ENCODE measurements at regions not wholly inside any gene's neighbourhood (a gene's known extent, or its start where the extent isn't known, plus 50 kb on each side); places are given as distances from the start of the nearest gene placed in this dataset.

DNA sequence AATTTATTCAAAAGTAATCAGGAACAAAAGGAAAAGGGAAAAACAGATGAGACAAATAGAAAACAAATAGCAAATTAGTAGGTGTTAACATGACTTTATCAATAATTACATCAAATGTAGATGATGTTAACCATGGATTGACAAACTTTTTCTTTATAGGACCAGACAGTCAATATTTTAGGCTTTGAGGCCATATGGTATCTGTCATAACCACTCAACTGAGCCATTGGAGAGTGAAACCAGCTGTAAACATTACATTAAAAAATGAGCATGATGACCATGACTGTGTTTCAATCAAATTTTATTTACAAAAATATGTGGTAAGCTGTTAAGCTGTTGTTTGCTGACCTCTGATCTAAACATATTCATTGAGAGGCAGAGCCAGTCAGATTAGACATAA lies 118.5 kb upstream of the NWD2 start:
- DNase-seq = no peak

DNA sequence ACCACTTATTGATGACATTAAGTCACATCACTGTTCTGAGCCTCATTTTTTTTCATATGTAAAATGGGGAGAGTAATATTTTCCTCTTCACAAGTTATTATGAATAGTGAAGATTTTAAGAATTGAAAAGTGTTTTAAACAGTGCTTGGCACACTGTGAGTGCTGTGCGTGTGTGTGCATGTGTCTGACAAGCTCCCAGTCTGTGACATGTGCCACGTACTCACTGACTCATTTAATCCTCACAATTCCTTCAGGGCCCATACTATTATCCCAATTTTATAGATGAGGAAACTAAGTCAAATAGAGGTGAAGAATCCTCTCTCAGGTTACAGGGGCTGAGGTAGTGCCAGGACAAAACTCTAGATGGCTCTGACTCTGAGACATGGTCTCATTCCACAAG lies 114.1 kb upstream of the NWD2 start:
- DNase-seq = no peak

DNA sequence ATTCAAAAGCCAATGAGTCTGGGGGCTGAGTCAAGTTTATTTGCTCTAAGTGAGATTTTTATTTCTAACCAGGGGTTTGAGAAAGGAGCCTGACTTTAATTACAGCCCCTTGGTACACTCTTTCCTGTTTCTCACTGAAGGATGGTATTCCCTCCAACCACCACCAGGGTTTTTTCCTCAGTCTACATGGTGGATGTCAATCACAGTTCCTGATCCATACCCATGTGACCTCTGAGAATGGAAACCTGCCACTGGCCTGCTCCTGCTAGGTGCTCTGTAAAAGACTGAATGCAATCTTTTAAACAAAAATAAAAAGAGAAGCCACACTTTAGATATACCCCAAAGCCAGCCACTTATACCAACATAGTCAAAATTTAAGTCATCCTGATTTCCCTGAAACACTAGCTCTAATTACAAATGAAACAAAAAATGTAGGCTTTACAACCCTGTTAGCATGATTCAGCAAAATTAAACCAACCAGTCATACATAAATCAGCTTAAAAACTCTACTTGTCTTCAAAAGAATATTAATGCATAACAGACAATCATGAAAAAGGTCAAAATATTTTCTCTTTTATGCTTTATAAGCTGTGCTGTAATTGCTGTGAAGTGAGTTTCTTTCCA lies 112.1 kb upstream of the NWD2 start:
- DNase-seq = no peak

DNA sequence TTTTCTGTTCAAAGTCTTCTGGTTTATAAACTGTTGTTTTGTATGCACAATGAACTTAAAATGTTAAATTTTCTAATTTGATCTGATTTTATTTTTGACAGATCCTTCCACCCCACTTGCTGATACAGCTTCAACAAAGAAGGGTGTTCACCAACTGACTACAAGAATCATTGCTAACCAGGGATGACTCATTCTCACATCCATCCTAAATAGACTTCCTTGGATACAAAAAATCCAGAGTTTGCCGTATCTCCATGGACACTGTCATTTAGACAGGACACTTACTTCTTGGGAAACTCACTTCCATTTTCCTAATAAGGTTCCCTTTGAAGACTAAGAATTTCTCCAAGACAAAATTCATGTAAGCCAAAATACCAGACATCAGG lies 111.6 kb upstream of the NWD2 start:
- DNase-seq = no peak

DNA sequence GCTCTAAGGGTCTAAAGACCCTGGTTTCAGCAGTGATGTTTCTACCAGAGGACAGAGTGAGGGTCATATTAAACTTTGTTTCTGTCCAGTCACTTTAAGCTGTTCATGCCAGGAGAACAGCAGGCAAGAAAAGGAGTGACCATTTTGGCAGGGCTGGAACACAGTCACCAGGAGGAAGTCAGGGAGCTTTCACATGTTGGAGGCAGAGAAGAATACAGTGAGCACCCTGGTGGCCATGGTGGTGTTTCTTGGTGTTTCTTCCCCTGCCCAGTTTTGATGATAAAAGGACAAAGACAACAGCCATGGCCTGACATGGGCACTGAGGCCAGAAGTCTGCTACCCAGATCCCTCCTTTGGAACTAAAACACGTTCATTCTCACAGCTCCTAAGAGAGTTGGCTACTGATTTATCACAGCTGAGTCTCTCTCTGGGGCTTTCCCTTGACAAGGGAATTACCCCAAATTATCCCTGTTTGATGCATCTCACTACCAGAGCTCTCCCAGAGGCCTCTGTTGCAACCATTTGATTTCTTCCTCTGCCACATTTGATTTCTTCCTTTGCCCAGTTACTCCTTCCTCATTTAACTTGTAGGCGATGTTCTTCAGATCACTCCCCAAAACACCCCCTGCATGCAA lies 106.4 kb upstream of the NWD2 start:
- DNase-seq = no peak

DNA sequence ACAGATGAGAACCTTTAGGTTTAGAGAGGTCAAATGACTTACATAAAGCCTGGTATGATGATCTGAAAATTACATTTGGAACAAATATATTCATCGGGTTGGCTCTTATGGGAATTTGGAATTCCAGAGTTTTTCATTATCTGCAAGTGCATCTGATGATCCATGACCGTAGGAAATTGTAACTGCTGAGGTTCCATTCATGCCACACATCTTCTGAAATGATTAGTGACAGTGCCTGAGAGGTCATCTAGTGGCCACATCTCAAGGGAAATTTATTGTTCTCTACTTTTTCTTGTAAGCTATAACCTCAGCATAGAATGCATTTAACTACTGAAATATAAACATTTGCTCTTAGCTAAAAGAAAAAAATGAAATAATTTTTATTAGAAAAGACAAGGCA lies 105.8 kb upstream of the NWD2 start:
- DNase-seq = no peak

DNA sequence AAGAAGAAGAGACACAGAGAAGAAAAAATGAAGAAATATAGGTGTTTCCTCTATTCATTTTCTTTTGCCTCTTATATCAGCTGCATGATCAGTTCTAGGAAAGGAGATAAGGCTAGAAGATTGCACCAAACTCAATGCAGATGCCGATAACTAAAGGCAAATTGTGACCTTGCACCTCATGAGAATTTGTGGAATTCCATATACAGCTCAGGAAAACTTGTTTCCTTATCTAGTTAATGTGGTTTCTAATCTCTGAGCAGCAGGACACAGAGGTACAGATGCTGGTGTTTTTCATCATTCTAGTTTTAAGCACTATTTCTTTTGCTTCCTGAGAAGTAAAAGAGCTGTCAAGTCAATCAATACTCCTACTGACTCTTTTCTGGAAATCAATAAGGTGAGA lies 104.6 kb upstream of the NWD2 start:
- no peak for DNase-seq

DNA sequence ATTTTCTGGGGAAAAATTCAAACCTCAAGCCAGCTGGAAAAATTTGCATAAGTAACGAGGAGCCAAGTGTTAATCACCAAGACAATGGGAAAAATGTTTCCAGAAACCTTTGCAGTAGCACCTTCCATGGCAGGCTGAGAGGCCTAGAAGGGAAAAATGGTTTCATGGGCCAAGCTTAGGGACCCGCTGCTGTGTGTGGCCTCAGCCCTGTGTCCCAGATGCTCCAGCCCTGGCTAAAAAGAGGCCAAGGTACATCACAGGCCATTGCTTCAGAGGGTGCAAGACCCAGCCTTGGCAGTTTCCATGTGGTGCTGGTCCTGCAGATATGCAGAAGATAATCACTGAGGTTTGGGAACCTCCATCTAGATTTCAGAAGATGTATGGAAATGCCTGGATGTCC lies 98.3 kb upstream of the NWD2 start:
- DNase-seq = no peak

DNA sequence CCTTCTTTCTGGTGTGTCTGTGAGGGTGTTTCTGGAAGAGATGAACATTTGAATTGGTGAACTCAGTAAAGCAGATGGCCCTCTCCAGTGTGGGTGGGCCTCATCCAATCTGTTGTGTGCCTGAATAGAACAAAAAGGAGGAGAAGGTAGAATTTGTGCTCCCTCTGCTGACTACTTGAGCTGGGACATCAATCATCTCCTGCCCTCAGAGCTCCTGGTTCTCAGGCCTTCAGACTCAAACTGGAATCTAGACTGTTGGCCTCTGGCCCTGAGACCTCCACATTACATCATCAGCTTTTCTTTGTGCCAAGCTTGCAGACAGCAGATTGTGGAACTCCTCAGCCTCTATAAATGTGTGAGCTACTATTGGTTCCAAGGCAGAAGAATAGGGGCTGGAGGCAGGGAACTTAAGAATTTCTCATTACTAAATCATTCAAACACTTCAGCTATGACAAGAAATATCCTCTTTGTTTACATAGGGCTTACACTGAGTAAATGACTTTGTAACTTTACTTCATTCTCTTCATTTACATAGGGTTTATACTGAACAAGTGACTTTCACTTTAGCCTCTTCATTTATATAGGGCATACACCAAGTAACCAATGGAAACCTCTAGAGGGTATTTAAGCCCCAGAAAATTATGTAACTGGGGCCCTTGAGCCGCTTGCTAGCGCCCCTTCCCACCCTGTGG lies 86.9 kb upstream of the NWD2 start:
- no peak for DNase-seq

DNA sequence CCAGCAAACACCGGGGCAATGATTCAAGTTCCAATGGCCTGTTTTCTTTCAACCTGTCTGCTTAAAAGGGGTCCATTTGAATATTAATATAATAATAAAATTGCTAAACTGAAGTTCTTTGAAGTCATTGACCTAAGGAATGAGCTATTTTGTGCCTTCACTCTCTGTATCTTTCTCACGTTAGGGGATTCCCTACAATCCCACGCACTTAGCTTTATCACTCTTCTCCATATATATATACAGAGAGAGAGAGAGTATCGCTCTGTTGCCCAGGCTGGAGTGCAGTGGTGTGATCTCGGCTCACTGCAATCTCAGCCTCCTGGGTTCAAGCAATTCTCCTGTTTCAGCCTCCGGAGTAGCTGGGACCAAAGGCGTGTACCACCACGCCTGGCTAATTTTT lies 83.9 kb upstream of the NWD2 start:
- DNase-seq = no peak

DNA sequence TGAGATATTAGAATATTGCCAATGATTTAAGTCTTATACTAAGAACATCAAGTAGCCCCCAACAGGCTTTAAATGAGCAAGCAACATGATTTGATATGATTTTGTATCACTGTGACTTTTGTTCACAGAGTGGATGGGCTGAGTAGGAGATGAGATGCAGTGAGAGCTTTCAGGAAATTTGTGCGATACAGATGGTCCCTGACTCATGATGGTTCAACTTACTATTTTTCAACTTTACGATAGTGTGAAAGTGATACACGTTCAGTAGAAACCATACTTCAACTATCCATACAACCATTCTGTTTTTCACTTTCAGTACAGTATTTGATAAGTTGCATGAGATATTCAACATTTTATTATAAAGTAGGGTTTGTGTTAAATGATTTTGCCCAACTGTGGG lies 78.7 kb upstream of the NWD2 start:
- no peak for DNase-seq

DNA sequence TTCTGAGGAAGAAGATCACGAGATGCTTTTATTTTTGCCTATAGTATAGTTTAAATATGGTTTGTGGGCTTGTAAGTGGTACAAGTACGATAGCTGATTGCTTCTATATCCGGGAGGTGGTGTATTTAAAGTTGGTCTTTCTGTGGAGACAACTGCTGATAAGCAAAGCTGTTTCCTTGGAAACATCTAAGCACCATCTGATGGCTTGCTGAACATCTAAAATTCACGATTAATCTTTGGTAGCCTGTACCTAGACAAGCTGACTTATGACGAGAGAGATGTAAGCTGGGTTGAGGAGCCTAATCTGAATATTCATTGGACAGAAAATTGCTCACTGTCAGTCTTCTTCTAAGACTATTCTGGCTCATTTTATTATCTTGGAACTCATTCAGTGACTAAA lies 74.6 kb upstream of the NWD2 start:
- DNase-seq = no peak

DNA sequence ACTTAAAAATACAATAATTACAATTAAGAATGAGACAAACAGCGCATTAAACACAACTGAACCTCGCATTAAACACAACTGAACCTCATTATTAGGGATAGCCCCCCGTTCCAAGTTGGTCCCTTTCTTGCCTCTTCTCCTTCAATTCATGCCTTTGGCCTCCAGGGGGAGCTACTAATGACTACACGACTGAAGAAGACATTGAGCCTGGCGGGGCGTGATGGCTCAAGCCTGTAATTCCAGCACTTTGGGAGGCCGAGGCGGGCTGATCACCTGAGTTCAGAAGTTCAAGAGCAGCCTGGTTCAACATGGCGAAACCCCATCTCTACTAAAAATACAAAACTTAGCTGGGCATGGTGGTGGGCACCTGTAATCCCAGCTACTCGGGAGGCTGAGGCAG lies 56.4 kb upstream of the NWD2 start:
- DNase-seq = no peak
